HT1080 (cell line): ENCODE measurements at regions not wholly inside any gene's neighbourhood (a gene's known extent, or its start where the extent isn't known, plus 50 kb on each side); places are given as distances from the start of the nearest gene placed in this dataset.
"Not testable (repeated sequence)": the region's sequence is repeated elsewhere in the genome, so short reads cannot be mapped to it uniquely, and the experiment has no call there.

Source experiments
- DNase-seq: peaks from one replicate; pipeline ENCODE4 v3.0.0-alpha.2; 2015; ENCODE audit warnings: low read depth

GRCh38 chr3:188972310-188972709 lies 199.5 kb upstream of the TPRG1 start:
- no peak for DNase-seq

- DNase-seq: peak; percentile 76
Observed at GRCh38 chr3:188974856-188975599, 196.7 kb upstream of the TPRG1 start.

- DNase-seq: no peak
Observed at GRCh38 chr3:188975600-188976314, 196.0 kb upstream of the TPRG1 start.

DNA sequence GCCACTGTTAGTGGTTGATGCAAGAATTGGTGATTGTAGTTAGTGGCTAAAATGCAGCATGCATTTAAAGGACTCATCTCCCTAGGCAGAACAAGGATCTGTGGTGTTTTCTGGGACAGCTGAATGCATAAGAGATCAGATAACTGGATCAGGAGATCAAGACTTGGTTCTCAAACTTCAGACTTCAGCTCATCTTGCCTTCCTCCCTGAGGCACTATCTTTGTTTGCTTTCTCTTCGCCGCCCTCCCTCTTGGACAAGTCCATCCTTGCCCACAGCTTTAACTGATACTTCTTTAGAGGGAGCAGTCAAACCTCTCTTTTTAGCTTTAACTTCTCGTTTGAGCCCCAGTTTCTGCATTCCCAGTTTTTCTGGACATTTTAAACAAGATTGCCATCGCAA lies 195.4 kb upstream of the TPRG1 start:
- DNase-seq: no peak

GRCh38 chr3:188978421-188979171 lies 193.2 kb upstream of the TPRG1 start:
- DNase-seq: peak; percentile 84

- no peak for DNase-seq
Observed at GRCh38 chr3:188979248-188979647, 192.5 kb upstream of the TPRG1 start.

DNA sequence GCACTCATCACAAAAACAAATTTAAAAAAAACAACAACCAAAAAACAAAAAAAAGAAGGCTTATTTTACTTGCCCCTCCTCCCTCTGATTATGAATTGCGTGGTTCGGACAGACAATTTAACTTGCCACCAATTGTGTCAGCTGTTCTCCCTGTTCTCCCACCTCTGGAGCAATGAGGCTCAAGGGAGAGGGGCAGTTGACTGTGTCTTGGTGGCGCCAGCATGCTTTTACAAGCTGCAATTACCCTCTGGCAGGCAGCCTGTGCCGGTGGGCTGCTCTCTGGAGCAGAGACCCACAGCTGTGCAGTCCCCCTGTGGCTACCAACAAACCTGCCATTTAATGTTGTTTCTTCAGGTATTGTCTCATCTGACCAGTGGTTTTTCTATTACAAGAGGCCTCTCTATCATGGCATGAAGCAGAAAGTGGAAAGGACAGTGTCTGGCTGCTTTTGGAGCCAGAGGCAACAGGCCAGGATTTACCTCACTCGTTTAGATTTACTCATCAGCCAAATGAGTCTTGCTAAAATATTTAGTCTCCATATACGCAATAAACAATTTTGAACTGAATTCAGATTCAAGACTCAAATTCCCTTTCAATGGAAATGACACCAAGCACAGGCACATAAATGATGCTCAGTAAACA lies 192.0 kb upstream of the TPRG1 start:
- DNase-seq: no peak

GRCh38 chr3:188993181-188993580 lies 178.6 kb upstream of the TPRG1 start:
- DNase-seq: no peak

DNA sequence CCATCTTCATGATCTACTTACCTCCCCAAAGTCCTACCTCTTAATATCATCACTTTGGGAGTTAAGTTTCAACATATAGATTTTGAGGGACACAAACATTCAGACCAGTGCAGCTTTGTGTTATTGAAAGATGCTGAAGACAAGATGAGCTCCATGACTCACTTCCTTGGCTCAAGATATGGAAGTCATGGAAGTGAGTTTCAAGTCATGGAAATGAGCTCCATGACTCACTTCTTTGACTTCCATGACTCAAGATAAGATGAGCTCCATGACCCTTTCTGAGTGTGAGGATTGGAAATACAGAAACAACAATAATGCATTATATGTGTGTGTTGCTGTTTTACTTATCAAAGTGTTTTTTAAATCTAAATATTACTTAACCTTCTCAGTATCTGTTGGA lies 170.2 kb upstream of the TPRG1 start:
- peak; percentile 95 for DNase-seq

- no peak for DNase-seq
Observed at GRCh38 chr3:189003410-189003809, 168.4 kb upstream of the TPRG1 start.

DNA sequence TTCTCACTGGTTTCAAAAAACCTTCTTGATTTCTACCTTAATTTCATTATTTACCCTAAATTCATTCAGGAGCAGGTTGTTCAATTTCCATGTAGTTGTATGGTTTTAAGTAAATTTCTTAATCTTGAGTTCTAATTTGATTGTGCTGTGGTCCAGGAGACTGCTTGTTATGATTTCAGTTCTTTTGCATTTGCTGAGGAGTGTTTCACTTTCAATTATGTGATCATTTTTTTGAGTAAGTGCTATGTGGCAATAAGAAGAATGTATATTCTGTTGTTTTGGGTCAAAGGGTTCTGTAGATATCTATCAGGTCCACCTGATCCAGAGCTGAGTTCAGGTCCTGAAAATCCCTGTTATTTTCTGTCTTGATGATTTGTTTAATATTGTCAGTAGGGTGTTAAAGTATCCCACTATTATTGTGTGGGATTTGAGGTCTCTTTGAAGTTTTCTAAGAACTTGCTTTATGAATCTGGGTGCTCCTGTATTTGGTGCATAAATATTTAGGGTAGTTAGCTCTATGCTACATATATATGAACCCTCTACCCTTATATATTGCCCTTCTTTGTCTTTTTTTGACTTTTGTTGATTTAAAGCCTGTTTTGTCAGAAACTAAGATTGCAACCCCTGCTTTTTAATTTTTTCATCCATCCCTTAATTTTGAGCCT lies 158.4 kb upstream of the TPRG1 start:
- DNase-seq: no peak

DNA sequence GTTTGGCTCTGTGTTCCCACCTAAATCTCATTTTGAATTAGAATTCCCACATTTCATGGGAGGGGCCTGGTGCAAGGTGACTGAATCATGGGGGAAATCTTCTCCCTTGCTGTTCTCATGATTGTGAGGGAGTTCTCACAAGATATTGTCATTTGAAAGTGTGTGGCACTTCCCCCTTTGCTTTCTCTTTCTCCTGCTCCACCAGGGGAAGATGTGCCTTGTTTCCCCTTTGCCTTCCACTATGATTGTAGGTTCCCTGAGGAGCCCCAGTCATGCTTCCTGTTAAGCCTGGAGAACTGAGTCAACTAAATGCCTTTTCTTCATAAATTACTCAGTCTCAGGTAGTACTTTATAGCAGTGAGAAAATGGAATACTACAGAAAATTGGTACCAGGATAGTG lies 157.2 kb upstream of the TPRG1 start:
- no peak for DNase-seq

GRCh38 chr3:189022576-189023466 lies 148.9 kb upstream of the TPRG1 start:
- DNase-seq: not testable (repeated sequence)

DNA sequence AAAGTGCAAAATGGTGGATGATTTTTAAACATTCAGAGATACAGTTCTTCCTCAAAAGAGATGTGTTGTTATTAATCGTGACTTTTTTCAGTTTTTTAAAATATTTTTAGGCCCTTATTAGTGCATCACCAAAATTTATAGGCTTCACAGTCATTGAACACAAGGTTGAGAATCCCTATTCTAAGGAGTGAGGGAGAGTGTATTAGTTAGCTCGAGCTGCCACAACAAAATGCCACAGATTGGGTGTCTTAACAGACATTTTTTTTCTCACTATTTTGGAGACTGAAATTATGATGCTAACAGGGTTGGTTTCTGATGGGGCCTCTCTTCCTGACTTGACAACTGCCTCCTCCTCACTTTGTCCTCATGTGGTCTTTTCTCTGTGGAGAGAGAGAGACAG lies 145.9 kb upstream of the TPRG1 start:
- DNase-seq: no peak

GRCh38 chr3:189027626-189028155 lies 144.1 kb upstream of the TPRG1 start:
- DNase-seq: no peak

- DNase-seq: no peak
Observed at GRCh38 chr3:189038773-189039745, 132.7 kb upstream of the TPRG1 start.

DNA sequence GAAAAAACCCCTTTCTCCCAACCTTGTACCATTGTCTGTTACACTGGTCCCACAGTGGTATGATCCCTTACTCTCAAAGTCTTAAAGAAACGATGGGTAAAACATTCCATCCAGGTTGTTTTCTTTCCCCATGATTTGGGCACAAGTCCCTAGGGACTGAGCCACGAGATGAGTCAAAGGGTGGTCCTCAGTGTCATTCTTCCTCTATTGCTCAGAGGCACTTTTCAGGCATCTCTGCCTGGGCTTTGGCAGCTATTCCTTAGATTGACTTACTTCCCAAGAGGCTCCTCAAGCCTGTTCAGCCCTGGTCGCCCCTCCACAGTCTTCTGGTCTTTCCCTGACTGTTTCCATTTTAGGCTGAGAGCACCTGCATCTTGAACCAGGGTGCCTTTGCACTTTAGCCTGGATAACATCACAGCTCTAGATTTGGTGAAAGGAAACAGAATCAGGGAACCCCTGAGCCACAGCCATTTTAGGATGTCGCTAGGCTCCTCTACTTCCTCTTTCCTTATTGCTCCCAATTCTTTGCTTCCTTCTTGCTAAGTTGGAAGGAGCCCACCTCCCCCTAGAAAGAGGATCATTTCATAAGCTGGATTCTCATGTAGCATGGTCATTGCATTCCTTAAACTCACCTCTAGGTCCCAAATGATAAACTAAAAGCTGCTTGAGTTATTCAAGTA lies 131.0 kb upstream of the TPRG1 start:
- DNase-seq: peak; percentile 18

DNA sequence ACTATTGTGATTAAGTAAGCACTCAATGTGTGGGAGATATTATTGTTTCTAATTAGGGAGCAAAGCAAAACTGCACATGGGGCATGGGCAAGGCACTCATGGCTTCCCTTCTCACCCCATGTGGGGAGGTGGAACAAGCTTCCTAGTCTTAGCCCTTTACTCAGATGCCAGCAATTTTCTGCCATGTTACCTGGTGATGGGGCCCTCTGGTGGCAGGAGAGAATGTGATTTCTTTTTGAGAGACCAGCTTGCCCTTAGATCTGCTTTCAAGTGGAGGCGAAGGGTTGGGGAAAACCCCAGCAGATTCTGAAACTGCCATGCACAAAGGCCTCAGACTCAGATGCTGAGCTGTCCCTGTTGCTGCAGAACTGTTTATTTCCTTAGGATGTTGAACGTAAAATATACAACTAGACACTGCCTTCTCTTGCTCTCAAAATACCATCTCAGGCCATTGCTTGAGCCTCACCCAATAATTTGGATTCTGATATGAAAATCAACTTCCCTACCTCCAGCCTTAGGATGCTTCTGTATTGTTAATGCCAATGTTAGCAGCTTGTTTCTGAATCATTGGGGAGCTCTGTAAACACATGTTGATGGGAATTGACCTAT lies 130.2 kb upstream of the TPRG1 start:
- DNase-seq: peak; percentile 56
